ENCODE measurements at regions not wholly inside any gene's neighbourhood (a gene's known extent, or its start where the extent isn't known, plus 50 kb on each side); places are given as distances from the start of the nearest gene placed in this dataset.

- Histone ChIP-seq H3K36me3 (ENCODE audit: control insufficient read depth in 2 of 2, extremely low read depth in 1 of 2, insufficient read depth in 2 of 2, low read length in 2 of 2) (no peaks in the 10 kb centered on the region), H2AFZ (ENCODE audit: low read depth, low read length) (no peak overlapping the region), H3K4me3 (replicated peaks in 1 of 3; ENCODE audit: insufficient read depth in 1 of 3, low read depth in 1 of 3, low read length in 3 of 3) (no peak overlapping the region), H3K9me3 (replicated peaks; ENCODE audit: control insufficient read depth, insufficient read depth, low read length) (no peaks in the 10 kb centered on the region), H3K9ac (replicated peaks; ENCODE audit: extremely low read depth, insufficient read depth, low read length) (no peak overlapping the region), H4K20me1 (replicated peaks; ENCODE audit: control insufficient read depth, extremely low read depth, insufficient read depth, low read length) (no peaks in the 10 kb centered on the region), H3K9me1 (replicated peaks; ENCODE audit: control insufficient read depth, extremely low read depth, insufficient read depth, low read length) (no peaks in the 10 kb centered on the region), H3K4me1 (ENCODE audit: control insufficient read depth, extremely low read depth, insufficient read depth, low read length) (no peaks in the 10 kb centered on the region), H3K27me3 (ENCODE audit: control insufficient read depth in 2 of 2, insufficient read depth in 2 of 2, low read length in 2 of 2) (no peaks in the 10 kb centered on the region), H3K79me2 (ENCODE audit: control insufficient read depth, insufficient read depth, low read length) (no peaks in the 10 kb centered on the region), H3K27ac (ENCODE audit: insufficient read depth, low read depth, low read length) (no peak overlapping the region), H3K4me2 (ENCODE audit: insufficient read depth, low read length) (no peak overlapping the region)
- intact Hi-C loops (cut with micrococcal nuclease) (no loop called here), dilution Hi-C loops (cut with MboI; ENCODE audit: extremely low pct_ligation_motif_present, low sequenced_read_pairs) (no loop called here)
- DNase-seq (ENCODE audit: low read depth, low spot score) (no peak), FAIRE-seq (no peak)
- TF ChIP-seq FOS (IDR thresholded peaks at IDR 0.05; ENCODE audit: borderline replicate concordance, insufficient read depth, low read length) (no peak), EZH2 (IDR thresholded peaks at IDR 0.05; ENCODE audit: borderline replicate concordance, low read depth, low read length, severe bottlenecking) (no peak), CTCF (IDR thresholded peaks at IDR 0.05; ENCODE audit: extremely low read depth in 1 of 2, insufficient read depth in 1 of 2, low read depth in 1 of 2, low read length in 2 of 2) (no peak), POLR2AphosphoS5 (IDR thresholded peaks at IDR 0.05; ENCODE audit: insufficient read depth, low read depth, low read length) (no peak), MYC (IDR thresholded peaks at IDR 0.05; ENCODE audit: low read depth, low read length) (no peak), POLR2A (IDR thresholded peaks at IDR 0.05; ENCODE audit: low read depth, low read length) (no peak), GATA2 (IDR thresholded peaks at IDR 0.05; ENCODE audit: insufficient read depth, insufficient read length, low read depth, low read length) (no peak), JUN (IDR thresholded peaks at IDR 0.05; ENCODE audit: borderline replicate concordance, insufficient read depth, insufficient read length, low read depth) (no peak)
- TF ChIP-seq, protein P1, sequence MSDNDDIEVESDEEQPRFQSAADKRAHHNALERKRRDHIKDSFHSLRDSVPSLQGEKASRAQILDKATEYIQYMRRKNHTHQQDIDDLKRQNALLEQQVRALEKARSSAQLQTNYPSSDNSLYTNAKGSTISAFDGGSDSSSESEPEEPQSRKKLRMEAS (IDR thresholded peaks at IDR 0.05; ENCODE audit: insufficient read depth, insufficient read length) = no peak
- ChIA-PET CTCF (interaction anchor here (1.6 kb wide), 1 partner anchor 8 kb away, joined by 3 read pairs; no protein-coding TSS in a partner anchor), POLR2A (no interaction called here)
- no TSS peak for BruUV-seq (replicated peaks)
Observed at GRCh38 chr2:138113871-138114525, 149.7 kb downstream of the HNMT start.

Measured in endothelial cell of umbilical vein (primary cell).